Renal pelvis (tissue), 1 donor: ENCODE measurements at regions not wholly inside any gene's neighbourhood (a gene's known extent, or its start where the extent isn't known, plus 50 kb on each side); places are given as distances from the start of the nearest gene placed in this dataset.
"Not testable (repeated sequence)": the region's sequence is repeated elsewhere in the genome, so short reads cannot be mapped to it uniquely, and the experiment has no call there.

Experiments
- DNase-seq: peaks from one replicate; pipeline ENCODE4 v3.0.0-alpha.2; 2013

GRCh38 chr2:180291552-180292421 lies 284.7 kb upstream of the CWC22 start:
- no peak for DNase-seq

- no peak for DNase-seq
Observed at GRCh38 chr2:180291060-180291459, 284.0 kb upstream of the CWC22 start.

- no peak for DNase-seq
Observed at GRCh38 chr2:180289627-180290026, 282.5 kb upstream of the CWC22 start.

- no peak for DNase-seq
Observed at GRCh38 chr2:180279581-180279980, 272.5 kb upstream of the CWC22 start.

- DNase-seq, result no peak
Observed at GRCh38 chr2:180276733-180277132, 269.6 kb upstream of the CWC22 start.

GRCh38 chr2:180268006-180268405 lies 260.9 kb upstream of the CWC22 start:
- no peak for DNase-seq

- DNase-seq, result no peak
Observed at GRCh38 chr2:180261976-180262375, 254.9 kb upstream of the CWC22 start.

- no peak for DNase-seq
Observed at GRCh38 chr2:180258579-180258978, 251.5 kb upstream of the CWC22 start.

- no peak for DNase-seq
Observed at GRCh38 chr2:180258041-180258537, 251.0 kb upstream of the CWC22 start.

- no peak for DNase-seq
Observed at GRCh38 chr2:180257247-180257646, 250.2 kb upstream of the CWC22 start.

- no peak for DNase-seq
Observed at GRCh38 chr2:180255981-180256380, 248.9 kb upstream of the CWC22 start.

GRCh38 chr2:180254872-180255271 lies 247.8 kb upstream of the CWC22 start:
- no peak for DNase-seq

- DNase-seq, result no peak
Observed at GRCh38 chr2:180247658-180248057, 240.6 kb upstream of the CWC22 start.

GRCh38 chr2:180246268-180246667 lies 239.2 kb upstream of the CWC22 start:
- DNase-seq, result no peak

GRCh38 chr2:180240774-180241173 lies 233.7 kb upstream of the CWC22 start:
- no peak for DNase-seq

- no peak for DNase-seq
Observed at GRCh38 chr2:180238729-180239128, 231.6 kb upstream of the CWC22 start.

GRCh38 chr2:180236061-180236460 lies 229.0 kb upstream of the CWC22 start:
- not testable (repeated sequence) for DNase-seq

GRCh38 chr2:180235506-180235905 lies 228.4 kb upstream of the CWC22 start:
- DNase-seq, result not testable (repeated sequence)

GRCh38 chr2:180234991-180235390 lies 227.9 kb upstream of the CWC22 start:
- not testable (repeated sequence) for DNase-seq

- no peak for DNase-seq
Observed at GRCh38 chr2:180231015-180231414, 223.9 kb upstream of the CWC22 start.

GRCh38 chr2:180227461-180227860 lies 220.4 kb upstream of the CWC22 start:
- no peak for DNase-seq

GRCh38 chr2:180225118-180225517 lies 218.0 kb upstream of the CWC22 start:
- DNase-seq, result no peak

- DNase-seq, result no peak
Observed at GRCh38 chr2:180222644-180223043, 215.5 kb upstream of the CWC22 start.

- DNase-seq, result no peak
Observed at GRCh38 chr2:180219491-180219890, 212.4 kb upstream of the CWC22 start.
